ENCODE measurements at regions not wholly inside any gene's neighbourhood (a gene's known extent, or its start where the extent isn't known, plus 50 kb on each side); places are given as distances from the start of the nearest gene placed in this dataset.

GRCh38 chr7:23981758-23982157, 271.7 kb downstream of the STK31 start:
- H3K18ac ChIP-seq (ENCODE audit: low read length), result no peak overlapping the region
- H2BK12ac ChIP-seq (ENCODE audit: low read length), result no peak overlapping the region
- no peak overlapping the region for H3K4ac ChIP-seq (ENCODE audit: low read length)
- H3K27ac ChIP-seq (replicated peaks; ENCODE audit: low read length), result no peak overlapping the region
- no peaks in the 10 kb centered on the region for H3K36me3 ChIP-seq (replicated peaks in 1 of 2; ENCODE audit: control insufficient read depth in 2 of 2, insufficient read depth in 2 of 2, low read length in 2 of 2)
- H3K4me2 ChIP-seq (ENCODE audit: insufficient read depth, low read length, poor library complexity, severe bottlenecking), result no peak overlapping the region
- H2AFZ ChIP-seq (ENCODE audit: low read length), result no peak overlapping the region
- no peak for DNase-seq (ENCODE audit: low spot score)
- H3K9ac ChIP-seq (ENCODE audit: low read depth, low read length, poor library complexity), result no peak overlapping the region
- peaks cover 0 to 2% of the 10 kb centered on the region in 2 donors for H3K9me3 ChIP-seq (replicated peaks in 1 of 2; ENCODE audit: control insufficient read depth in 2 of 2, insufficient read depth in 1 of 2, low read depth in 1 of 2, low read length in 2 of 2)
- H2BK120ac ChIP-seq (ENCODE audit: low read depth, low read length), result no peak overlapping the region
- H3K14ac ChIP-seq (ENCODE audit: low read length), result no peak overlapping the region
- no peaks in the 10 kb centered on the region for H3K27me3 ChIP-seq (ENCODE audit: control insufficient read depth in 3 of 3, insufficient read depth in 3 of 3, low read depth in 1 of 3, low read length in 3 of 3)
- no peaks in the 10 kb centered on the region for H3K4me1 ChIP-seq (ENCODE audit: control insufficient read depth in 2 of 2, insufficient read depth in 1 of 2, low read depth in 1 of 2, low read length in 2 of 2)
- no peak overlapping the region for H3K23ac ChIP-seq (ENCODE audit: low read depth, low read length, poor library complexity)
- H2AK5ac ChIP-seq (ENCODE audit: low read depth, low read length), result no peak overlapping the region
- H4K91ac ChIP-seq (ENCODE audit: low read depth, low read length, poor library complexity), result no peak overlapping the region
- no peak overlapping the region for H2BK15ac ChIP-seq (ENCODE audit: low read length)
- H3K79me1 ChIP-seq (ENCODE audit: low read depth, low read length), result no peaks in the 10 kb centered on the region
- no CpG with 5 or more reads among the region's 3 CpGs for WGBS, 2 donors (ENCODE audit: extremely low coverage in 2 of 2, insufficient read length in 2 of 2, insufficient replicate concordance in 1 of 2)
- no peak overlapping the region for H2BK5ac ChIP-seq (ENCODE audit: low read length)
- H4K8ac ChIP-seq (ENCODE audit: low read depth, low read length), result no peak overlapping the region
- H3K4me3 ChIP-seq (ENCODE audit: low read length in 2 of 2), result no peak overlapping the region

GRCh38 chr7:24005517-24005916, 278.5 kb upstream of the NPY start:
- H3K4me3 ChIP-seq (ENCODE audit: low read length in 2 of 2), result no peak overlapping the region
- H4K91ac ChIP-seq (ENCODE audit: low read depth, low read length, poor library complexity), result no peak overlapping the region
- H3K9me3 ChIP-seq (replicated peaks in 1 of 2; ENCODE audit: control insufficient read depth in 2 of 2, insufficient read depth in 1 of 2, low read depth in 1 of 2, low read length in 2 of 2), result peaks cover 0 to 1% of the 10 kb centered on the region in 2 donors
- no peak overlapping the region for H3K4me2 ChIP-seq (ENCODE audit: insufficient read depth, low read length, poor library complexity, severe bottlenecking)
- no peak overlapping the region for H3K18ac ChIP-seq (ENCODE audit: low read length)
- H3K9ac ChIP-seq (ENCODE audit: low read depth, low read length, poor library complexity), result no peak overlapping the region
- no peaks in the 10 kb centered on the region for H3K36me3 ChIP-seq (replicated peaks in 1 of 2; ENCODE audit: control insufficient read depth in 2 of 2, insufficient read depth in 2 of 2, low read length in 2 of 2)
- H2AFZ ChIP-seq (ENCODE audit: low read length), result no peak overlapping the region
- H4K8ac ChIP-seq (ENCODE audit: low read depth, low read length), result no peak overlapping the region
- H2BK120ac ChIP-seq (ENCODE audit: low read depth, low read length), result no peak overlapping the region
- H2BK12ac ChIP-seq (ENCODE audit: low read length), result no peak overlapping the region
- no peak overlapping the region for H3K14ac ChIP-seq (ENCODE audit: low read length)
- WGBS, 2 donors (ENCODE audit: extremely low coverage in 2 of 2, insufficient read length in 2 of 2, insufficient replicate concordance in 1 of 2), result no CpG with 5 or more reads among the region's 1 CpG
- no peaks in the 10 kb centered on the region for H3K27me3 ChIP-seq (ENCODE audit: control insufficient read depth in 3 of 3, insufficient read depth in 3 of 3, low read depth in 1 of 3, low read length in 3 of 3)
- no peak overlapping the region for H3K4ac ChIP-seq (ENCODE audit: low read length)
- no peak overlapping the region for H2BK5ac ChIP-seq (ENCODE audit: low read length)
- H3K23ac ChIP-seq (ENCODE audit: low read depth, low read length, poor library complexity), result no peak overlapping the region
- no peaks in the 10 kb centered on the region for H3K79me1 ChIP-seq (ENCODE audit: low read depth, low read length)
- no peak overlapping the region for H3K27ac ChIP-seq (replicated peaks; ENCODE audit: low read length)
- no peak for DNase-seq (ENCODE audit: low spot score)
- no peak overlapping the region for H2AK5ac ChIP-seq (ENCODE audit: low read depth, low read length)
- H3K4me1 ChIP-seq (ENCODE audit: control insufficient read depth in 2 of 2, insufficient read depth in 1 of 2, low read depth in 1 of 2, low read length in 2 of 2), result no peaks in the 10 kb centered on the region
- H2BK15ac ChIP-seq (ENCODE audit: low read length), result no peak overlapping the region

- H3K14ac ChIP-seq (ENCODE audit: low read length), result no peak overlapping the region
- no peak overlapping the region for H3K4ac ChIP-seq (ENCODE audit: low read length)
- no peak overlapping the region for H3K23ac ChIP-seq (ENCODE audit: low read depth, low read length, poor library complexity)
- H2BK15ac ChIP-seq (ENCODE audit: low read length), result no peak overlapping the region
- no peak for DNase-seq (ENCODE audit: low spot score)
- H3K79me1 ChIP-seq (ENCODE audit: low read depth, low read length), result no peaks in the 10 kb centered on the region
- no peak overlapping the region for H2BK120ac ChIP-seq (ENCODE audit: low read depth, low read length)
- no peak overlapping the region for H3K9ac ChIP-seq (ENCODE audit: low read depth, low read length, poor library complexity)
- no peak overlapping the region for H2BK5ac ChIP-seq (ENCODE audit: low read length)
- no peaks in the 10 kb centered on the region for H3K4me1 ChIP-seq (ENCODE audit: control insufficient read depth in 2 of 2, insufficient read depth in 1 of 2, low read depth in 1 of 2, low read length in 2 of 2)
- H3K18ac ChIP-seq (ENCODE audit: low read length), result no peak overlapping the region
- H3K4me3 ChIP-seq (ENCODE audit: low read length in 2 of 2), result no peak overlapping the region
- H3K9me3 ChIP-seq (replicated peaks in 1 of 2; ENCODE audit: control insufficient read depth in 2 of 2, insufficient read depth in 1 of 2, low read depth in 1 of 2, low read length in 2 of 2), result peaks cover 0 to 1% of the 10 kb centered on the region in 2 donors
- no peak overlapping the region for H2BK12ac ChIP-seq (ENCODE audit: low read length)
- no peak overlapping the region for H3K27ac ChIP-seq (replicated peaks; ENCODE audit: low read length)
- H3K27me3 ChIP-seq (ENCODE audit: control insufficient read depth in 3 of 3, insufficient read depth in 3 of 3, low read depth in 1 of 3, low read length in 3 of 3), result no peaks in the 10 kb centered on the region
- H4K91ac ChIP-seq (ENCODE audit: low read depth, low read length, poor library complexity), result no peak overlapping the region
- H3K4me2 ChIP-seq (ENCODE audit: insufficient read depth, low read length, poor library complexity, severe bottlenecking), result no peak overlapping the region
- H3K36me3 ChIP-seq (replicated peaks in 1 of 2; ENCODE audit: control insufficient read depth in 2 of 2, insufficient read depth in 2 of 2, low read length in 2 of 2), result no peaks in the 10 kb centered on the region
- no peak overlapping the region for H4K8ac ChIP-seq (ENCODE audit: low read depth, low read length)
- H2AK5ac ChIP-seq (ENCODE audit: low read depth, low read length), result no peak overlapping the region
- WGBS, 2 donors (ENCODE audit: extremely low coverage in 2 of 2, insufficient read length in 2 of 2, insufficient replicate concordance in 1 of 2), result no CpG with 5 or more reads among the region's 1 CpG
- H2AFZ ChIP-seq (ENCODE audit: low read length), result no peak overlapping the region
Measured at GRCh38 chr7:24010495-24010894, 273.5 kb upstream of the NPY start.

- Histone ChIP-seq H3K27me3 (ENCODE audit: control insufficient read depth in 3 of 3, insufficient read depth in 3 of 3, low read depth in 1 of 3, low read length in 3 of 3) (no peaks in the 10 kb centered on the region), H3K4me1 (ENCODE audit: control insufficient read depth in 2 of 2, insufficient read depth in 1 of 2, low read depth in 1 of 2, low read length in 2 of 2) (peaks cover 0 to 2% of the 10 kb centered on the region in 2 donors), H2BK15ac (ENCODE audit: low read length) (no peak overlapping the region), H2AK5ac (ENCODE audit: low read depth, low read length) (no peak overlapping the region), H3K9ac (ENCODE audit: low read depth, low read length, poor library complexity) (no peak overlapping the region), H3K4ac (ENCODE audit: low read length) (no peak overlapping the region), H2AFZ (ENCODE audit: low read length) (no peak overlapping the region), H3K18ac (ENCODE audit: low read length) (no peak overlapping the region), H3K23ac (ENCODE audit: low read depth, low read length, poor library complexity) (no peak overlapping the region), H4K91ac (ENCODE audit: low read depth, low read length, poor library complexity) (no peak overlapping the region), H2BK12ac (ENCODE audit: low read length) (no peak overlapping the region), H3K27ac (replicated peaks; ENCODE audit: low read length) (no peak overlapping the region), H3K4me3 (ENCODE audit: low read length in 2 of 2) (no peak overlapping the region), H2BK5ac (ENCODE audit: low read length) (no peak overlapping the region), H3K4me2 (ENCODE audit: insufficient read depth, low read length, poor library complexity, severe bottlenecking) (no peak overlapping the region), H3K9me3 (replicated peaks in 1 of 2; ENCODE audit: control insufficient read depth in 2 of 2, insufficient read depth in 1 of 2, low read depth in 1 of 2, low read length in 2 of 2) (no peaks in the 10 kb centered on the region), H3K36me3 (replicated peaks in 1 of 2; ENCODE audit: control insufficient read depth in 2 of 2, insufficient read depth in 2 of 2, low read length in 2 of 2) (no peaks in the 10 kb centered on the region), H3K79me1 (ENCODE audit: low read depth, low read length) (no peaks in the 10 kb centered on the region), H3K14ac (ENCODE audit: low read length) (no peak overlapping the region), H4K8ac (ENCODE audit: low read depth, low read length) (no peak overlapping the region), H2BK120ac (ENCODE audit: low read depth, low read length) (no peak overlapping the region)
- DNase-seq (ENCODE audit: low spot score), result no peak
- no CpG with 5 or more reads among the region's 1 CpG for WGBS, 2 donors (ENCODE audit: extremely low coverage in 2 of 2, insufficient read length in 2 of 2, insufficient replicate concordance in 1 of 2)
Measured at GRCh38 chr7:24017519-24017918, 266.5 kb upstream of the NPY start.
